ENCODE measurements at regions not wholly inside any gene's neighbourhood (a gene's known extent, or its start where the extent isn't known, plus 50 kb on each side); places are given as distances from the start of the nearest gene placed in this dataset.

- H3K4me1 Mint-ChIP-seq, result no peaks in the 10 kb centered on the region
- H3K27ac Mint-ChIP-seq, result no peak overlapping the region
- H3K27me3 Mint-ChIP-seq, result no peaks in the 10 kb centered on the region
- H3K36me3 Mint-ChIP-seq (ENCODE audit: low read depth), result no peaks in the 10 kb centered on the region
- ChIA-PET POLR2A (no interaction called here), CTCF (no interaction called here)
- peaks cover 5% of the 10 kb centered on the region for H3K9me3 Mint-ChIP-seq
- H3K4me3 Mint-ChIP-seq, result no peak overlapping the region
- DNase-seq (no peak), ATAC-seq (ENCODE audit: low read depth) (no peak)
- intact Hi-C loops (cut with micrococcal nuclease), result no loop called here
- TF ChIP-seq CTCF (IDR thresholded peaks at IDR 0.05), result no peak
Measured at GRCh38 chr4:45099471-45099870, 373.1 kb upstream of the GNPDA2 start.

GRCh38 chr4:45094684-45095083 lies 368.3 kb upstream of the GNPDA2 start:
- ATAC-seq (ENCODE audit: low read depth) (no peak), DNase-seq (no peak)
- CTCF ChIA-PET, result no interaction called here
- H3K27me3 Mint-ChIP-seq, result no peaks in the 10 kb centered on the region
- no peak overlapping the region for H3K27ac Mint-ChIP-seq
- no peak overlapping the region for H3K4me3 Mint-ChIP-seq
- peaks cover 13% of the 10 kb centered on the region for H3K9me3 Mint-ChIP-seq
- intact Hi-C loops (cut with micrococcal nuclease), result no loop called here
- TF ChIP-seq CTCF (IDR thresholded peaks at IDR 0.05), result no peak
- POLR2A ChIA-PET, result no interaction called here
- no peaks in the 10 kb centered on the region for H3K4me1 Mint-ChIP-seq
- no peaks in the 10 kb centered on the region for H3K36me3 Mint-ChIP-seq (ENCODE audit: low read depth)

DNA sequence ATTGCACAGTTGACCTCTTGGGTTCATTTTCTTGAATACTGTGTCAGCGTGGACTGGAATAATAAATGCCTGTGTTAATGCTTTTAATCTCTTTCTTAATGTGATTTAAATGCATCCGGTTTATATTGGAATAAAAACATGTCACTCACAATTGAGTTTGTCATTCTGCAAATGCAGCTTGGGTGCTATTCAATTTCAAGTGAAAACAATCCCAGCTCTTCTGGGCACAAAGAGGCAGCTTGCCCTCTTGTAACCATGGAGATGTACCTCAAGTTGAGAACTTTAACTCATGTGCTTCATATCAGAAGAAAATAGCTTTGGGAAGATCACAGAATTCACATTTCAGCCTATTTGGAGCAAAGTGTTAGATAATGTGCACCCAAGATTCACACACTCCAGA lies 355.7 kb upstream of the GNPDA2 start:
- Mint-ChIP-seq H3K4me3 (no peak overlapping the region), H3K4me1 (no peaks in the 10 kb centered on the region), H3K27me3 (no peaks in the 10 kb centered on the region), H3K27ac (no peak overlapping the region), H3K36me3 (ENCODE audit: low read depth) (no peaks in the 10 kb centered on the region), H3K9me3 (peaks cover 14% of the 10 kb centered on the region)
- intact Hi-C loops (cut with micrococcal nuclease), result no loop called here
- no peak for ATAC-seq (ENCODE audit: low read depth)
- POLR2A ChIA-PET, result no interaction called here
- TF ChIP-seq CTCF (IDR thresholded peaks at IDR 0.05), result no peak
- DNase-seq, result no peak
- CTCF ChIA-PET, result no interaction called here

DNA sequence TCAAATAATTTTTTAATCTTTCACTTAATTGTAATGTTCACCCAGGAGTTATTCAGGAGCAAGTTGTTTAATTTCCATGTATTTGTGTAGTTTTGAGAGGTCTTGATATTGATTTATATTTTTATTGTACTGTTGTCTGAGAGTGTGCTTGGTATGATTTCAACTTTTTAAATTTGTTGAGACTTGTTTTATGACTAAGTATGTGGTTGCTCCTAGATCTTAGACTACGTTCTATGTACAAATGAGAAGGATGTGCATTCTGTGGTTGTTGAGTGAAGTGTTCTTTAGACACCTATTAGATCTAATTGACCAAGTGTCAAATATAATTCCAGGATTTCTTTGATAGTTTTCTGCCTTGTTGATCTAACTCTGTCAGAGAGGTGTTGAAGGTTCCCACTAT lies 353.3 kb upstream of the GNPDA2 start:
- H3K4me1 Mint-ChIP-seq, result no peaks in the 10 kb centered on the region
- ChIA-PET POLR2A (no interaction called here), CTCF (no interaction called here)
- no peaks in the 10 kb centered on the region for H3K36me3 Mint-ChIP-seq (ENCODE audit: low read depth)
- DNase-seq, result no peak
- no peak overlapping the region for H3K4me3 Mint-ChIP-seq
- intact Hi-C loops (cut with micrococcal nuclease), result no loop called here
- H3K27ac Mint-ChIP-seq, result no peak overlapping the region
- H3K9me3 Mint-ChIP-seq, result peaks cover 14% of the 10 kb centered on the region
- no peak for ATAC-seq (ENCODE audit: low read depth)
- no peak for TF ChIP-seq CTCF (IDR thresholded peaks at IDR 0.05)
- no peaks in the 10 kb centered on the region for H3K27me3 Mint-ChIP-seq

DNA sequence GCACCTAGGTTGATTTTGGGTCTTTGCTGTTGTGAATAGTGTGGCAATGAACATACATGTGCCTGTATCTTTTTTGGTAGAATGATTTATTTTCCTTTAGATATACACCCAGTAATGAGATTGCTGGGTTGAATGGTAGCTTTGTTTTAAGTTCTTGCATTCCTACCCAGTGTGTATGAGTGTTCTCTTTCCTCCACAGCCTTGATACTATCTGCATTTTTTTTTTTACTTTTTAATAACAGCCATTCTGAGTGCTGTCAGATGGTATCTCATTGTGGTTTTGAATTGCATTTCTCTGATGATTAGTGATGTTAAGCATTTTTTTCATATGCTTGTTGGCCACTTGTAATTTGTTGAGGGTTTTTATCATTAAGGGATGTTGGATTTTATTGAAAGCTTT lies 351.8 kb upstream of the GNPDA2 start:
- no peaks in the 10 kb centered on the region for H3K27me3 Mint-ChIP-seq
- POLR2A ChIA-PET, result no interaction called here
- H3K9me3 Mint-ChIP-seq, result peaks cover 14% of the 10 kb centered on the region
- no peak overlapping the region for H3K27ac Mint-ChIP-seq
- H3K4me1 Mint-ChIP-seq, result no peaks in the 10 kb centered on the region
- intact Hi-C loops (cut with micrococcal nuclease), result no loop called here
- H3K36me3 Mint-ChIP-seq (ENCODE audit: low read depth), result no peaks in the 10 kb centered on the region
- ATAC-seq (ENCODE audit: low read depth) (no peak), DNase-seq (no peak)
- no peak overlapping the region for H3K4me3 Mint-ChIP-seq
- CTCF ChIA-PET, result no interaction called here
- TF ChIP-seq CTCF (IDR thresholded peaks at IDR 0.05), result no peak
